Peyer's patch (tissue), 4 donors: ENCODE measurements at regions not wholly inside any gene's neighbourhood (a gene's known extent, or its start where the extent isn't known, plus 50 kb on each side); places are given as distances from the start of the nearest gene placed in this dataset.

ENCODE experiments used
- DNase-seq, 3 donors: peaks; one replicate each; pipeline ENCODE4 v3.0.0-alpha.2; 2017 to 2019
- H3K27ac ChIP-seq, 4 donors: fragments of 200-600 bp; sonication (generic); one replicate each; pipeline ENCODE4 v1.5.1; 2016 to 2019
- H3K27me3 ChIP-seq, 2 donors: fragments of 200-600 bp; sonication (generic); one replicate each; pipeline ENCODE4 v1.5.1; 2019
- H3K36me3 ChIP-seq, 3 donors: fragments of 200-600 bp; sonication (generic); one replicate each; pipeline ENCODE4 v1.5.1; 2016 to 2019
- H3K4me1 ChIP-seq, 4 donors: fragments of 200-600 bp; sonication (generic); one replicate each; pipeline ENCODE4 v1.5.1; 2016 to 2019
- H3K4me3 ChIP-seq, 4 donors: fragments of 200-600 bp; sonication (generic); 1 replicate in 3 of 4; 2 replicates in 1 of 4; pipeline ENCODE4 v1.5.1; 2016 to 2019; ENCODE audit warnings: mild to moderate bottlenecking in 1 of 4
- H3K9me3 ChIP-seq, 4 donors: fragments of 200-600 bp; sonication (generic); one replicate each; pipeline ENCODE4 v1.5.1; 2016 to 2019; ENCODE audit warnings: mild to moderate bottlenecking in 1 of 4
- POLR2A ChIP-seq, 2 donors: fragments of 450-650 bp; IDR thresholded peaks; one replicate each; pipeline ENCODE4 v1.5.1; 2017; ENCODE audit warnings: antibody characterized with exemption in 2 of 2, mild to moderate bottlenecking in 2 of 2, moderate library complexity in 2 of 2
- TF ChIP-seq, protein P1 (sequence below), 6 experiments: fragments of 450-650 bp in 4 of 6; fragments of 200-600 bp in 2 of 6; sonication (generic) in 1 of 6; IDR thresholded peaks; one replicate each; pipeline ENCODE4 v1.5.1; 2017 to 2019; ENCODE audit warnings: antibody characterized with exemption in 6 of 6, mild to moderate bottlenecking in 3 of 6, moderate library complexity in 1 of 6

DNA sequence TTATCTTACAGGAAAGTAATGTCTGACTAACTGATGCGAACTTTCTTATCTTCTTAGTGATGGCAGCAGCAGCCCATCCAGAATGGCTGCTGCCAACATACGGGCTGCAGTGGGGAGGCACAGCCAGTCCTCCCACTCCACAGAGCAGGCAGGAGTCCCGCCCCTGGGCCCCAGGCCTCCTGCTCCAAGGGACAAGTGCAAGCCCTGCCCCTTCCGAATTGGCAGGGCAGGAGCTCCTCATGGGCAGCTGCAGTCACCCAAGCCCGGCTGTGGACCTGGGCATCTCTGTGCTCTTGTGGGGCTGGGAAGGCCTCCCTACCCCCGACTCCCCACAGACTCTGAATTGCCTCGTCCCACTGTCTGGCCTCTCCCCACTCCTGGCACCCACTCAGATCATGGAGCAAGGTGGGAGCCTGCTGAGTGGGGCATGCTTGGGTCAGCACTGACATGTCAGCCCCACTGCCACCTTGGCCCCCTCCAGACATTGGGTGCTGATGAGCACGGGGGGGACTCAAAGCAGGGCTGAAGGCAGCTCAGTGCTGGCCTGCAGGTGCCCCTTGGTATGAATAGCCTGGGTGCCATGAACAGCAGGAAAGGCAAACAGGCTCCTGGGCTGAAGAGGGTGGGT is 618.9 kb upstream of the KCNMB2 start:
- Histone ChIP-seq H3K4me1 (no peaks in the 10 kb centered on the region), H3K4me3 (no peak overlapping the region), H3K9me3 (no peaks in the 10 kb centered on the region), H3K27ac (no peak overlapping the region), H3K36me3 (no peaks in the 10 kb centered on the region), H3K27me3 (no peaks in the 10 kb centered on the region)
- no peak for DNase-seq
- no peak for TF ChIP-seq POLR2A (IDR thresholded peaks at IDR 0.05)
- TF ChIP-seq, protein P1, sequence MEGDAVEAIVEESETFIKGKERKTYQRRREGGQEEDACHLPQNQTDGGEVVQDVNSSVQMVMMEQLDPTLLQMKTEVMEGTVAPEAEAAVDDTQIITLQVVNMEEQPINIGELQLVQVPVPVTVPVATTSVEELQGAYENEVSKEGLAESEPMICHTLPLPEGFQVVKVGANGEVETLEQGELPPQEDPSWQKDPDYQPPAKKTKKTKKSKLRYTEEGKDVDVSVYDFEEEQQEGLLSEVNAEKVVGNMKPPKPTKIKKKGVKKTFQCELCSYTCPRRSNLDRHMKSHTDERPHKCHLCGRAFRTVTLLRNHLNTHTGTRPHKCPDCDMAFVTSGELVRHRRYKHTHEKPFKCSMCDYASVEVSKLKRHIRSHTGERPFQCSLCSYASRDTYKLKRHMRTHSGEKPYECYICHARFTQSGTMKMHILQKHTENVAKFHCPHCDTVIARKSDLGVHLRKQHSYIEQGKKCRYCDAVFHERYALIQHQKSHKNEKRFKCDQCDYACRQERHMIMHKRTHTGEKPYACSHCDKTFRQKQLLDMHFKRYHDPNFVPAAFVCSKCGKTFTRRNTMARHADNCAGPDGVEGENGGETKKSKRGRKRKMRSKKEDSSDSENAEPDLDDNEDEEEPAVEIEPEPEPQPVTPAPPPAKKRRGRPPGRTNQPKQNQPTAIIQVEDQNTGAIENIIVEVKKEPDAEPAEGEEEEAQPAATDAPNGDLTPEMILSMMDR (IDR thresholded peaks at IDR 0.05) = no peak

DNA sequence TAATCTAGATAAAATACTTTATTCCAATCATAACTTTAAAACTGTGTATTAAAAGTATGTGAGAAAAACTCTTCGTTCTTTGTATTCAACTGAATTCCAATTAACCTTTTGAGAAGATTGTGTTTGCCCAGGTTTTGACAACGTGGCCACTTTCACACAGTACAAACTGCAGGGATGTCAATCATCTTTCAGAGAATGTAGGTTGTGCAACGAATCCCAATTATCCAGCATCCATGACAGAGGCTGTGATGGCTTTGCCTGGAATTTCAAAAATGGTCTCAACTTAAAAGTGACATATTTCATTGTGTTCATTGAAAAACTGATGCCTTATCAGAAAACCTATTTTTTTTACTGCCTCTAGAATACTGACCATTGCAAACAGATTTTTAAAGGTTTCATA is 615.1 kb upstream of the KCNMB2 start:
- TF ChIP-seq, protein P1 (IDR thresholded peaks at IDR 0.05) = no peak
- no peak for TF ChIP-seq POLR2A (IDR thresholded peaks at IDR 0.05)
- H3K27me3 ChIP-seq = no peaks in the 10 kb centered on the region
- H3K36me3 ChIP-seq = no peaks in the 10 kb centered on the region
- no peaks in the 10 kb centered on the region for H3K4me1 ChIP-seq
- H3K9me3 ChIP-seq = no peaks in the 10 kb centered on the region
- no peak overlapping the region for H3K4me3 ChIP-seq
- H3K27ac ChIP-seq = no peak overlapping the region
- no peak for DNase-seq

DNA sequence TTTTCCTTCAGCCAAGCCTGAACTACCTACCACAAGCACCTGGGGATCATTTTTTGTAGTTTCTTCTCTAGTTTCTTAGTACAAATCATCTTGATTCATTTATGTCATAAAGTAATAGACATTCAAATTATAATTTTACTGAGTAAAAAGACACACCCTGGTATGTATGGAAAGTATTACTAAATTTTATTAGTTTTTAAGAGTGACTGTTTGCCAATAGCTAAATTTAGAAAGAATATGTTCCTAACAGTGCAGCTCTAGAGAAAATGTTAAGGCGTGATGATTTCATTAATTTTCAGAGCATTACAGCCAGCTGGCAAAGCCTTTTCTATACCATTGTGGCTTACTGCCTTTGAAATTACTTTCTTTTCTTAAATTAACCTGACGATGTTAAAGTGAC is 612.0 kb upstream of the KCNMB2 start:
- Histone ChIP-seq H3K9me3 (no peaks in the 10 kb centered on the region), H3K36me3 (no peaks in the 10 kb centered on the region), H3K4me1 (peaks cover 0 to 3% (median 0%) of the 10 kb centered on the region in 4 donors), H3K27ac (no peak overlapping the region), H3K4me3 (no peak overlapping the region), H3K27me3 (no peaks in the 10 kb centered on the region)
- no peak for DNase-seq
- TF ChIP-seq, protein P1 (IDR thresholded peaks at IDR 0.05) = no peak
- TF ChIP-seq POLR2A (IDR thresholded peaks at IDR 0.05) = no peak

DNA sequence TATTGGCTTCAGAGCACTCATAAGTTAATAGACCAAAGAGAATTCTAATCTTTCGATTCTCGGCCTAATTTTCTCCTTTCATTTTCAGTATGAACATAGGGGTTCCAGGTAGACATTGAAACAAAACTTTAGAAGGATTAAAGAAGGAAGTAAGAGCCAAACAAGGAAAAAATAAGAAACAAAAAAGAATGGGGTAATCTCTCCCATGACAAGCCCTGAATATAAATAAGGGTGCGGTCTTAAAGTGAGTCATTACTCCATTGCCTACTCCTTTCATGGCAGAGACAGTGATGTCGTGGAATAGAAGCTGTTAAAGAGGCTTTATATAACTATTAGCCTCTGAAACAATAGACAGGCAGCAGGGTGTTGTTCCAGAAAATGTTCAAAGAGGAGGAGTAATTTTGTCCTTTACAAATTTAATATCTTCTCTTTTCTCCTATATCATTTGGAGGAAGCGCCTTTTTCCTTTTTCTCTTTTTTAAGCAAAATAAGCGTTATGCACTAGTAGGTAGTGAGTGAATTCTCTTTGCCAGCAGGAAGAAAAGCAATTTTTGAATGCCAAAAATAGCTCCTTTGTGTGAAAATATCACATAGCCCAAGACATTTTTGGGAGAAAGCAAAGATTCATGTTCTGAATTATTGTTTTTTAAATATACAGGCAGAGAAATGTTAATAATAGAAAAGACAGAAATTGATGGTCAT is 607.9 kb upstream of the KCNMB2 start:
- Histone ChIP-seq H3K4me3 (no peak overlapping the region), H3K9me3 (no peaks in the 10 kb centered on the region), H3K36me3 (no peaks in the 10 kb centered on the region), H3K27ac (no peak overlapping the region), H3K27me3 (no peaks in the 10 kb centered on the region), H3K4me1 (peaks cover 0 to 3% (median 0%) of the 10 kb centered on the region in 4 donors)
- no peak for TF ChIP-seq POLR2A (IDR thresholded peaks at IDR 0.05)
- TF ChIP-seq, protein P1 (IDR thresholded peaks at IDR 0.05) = no peak
- no peak for DNase-seq

DNA sequence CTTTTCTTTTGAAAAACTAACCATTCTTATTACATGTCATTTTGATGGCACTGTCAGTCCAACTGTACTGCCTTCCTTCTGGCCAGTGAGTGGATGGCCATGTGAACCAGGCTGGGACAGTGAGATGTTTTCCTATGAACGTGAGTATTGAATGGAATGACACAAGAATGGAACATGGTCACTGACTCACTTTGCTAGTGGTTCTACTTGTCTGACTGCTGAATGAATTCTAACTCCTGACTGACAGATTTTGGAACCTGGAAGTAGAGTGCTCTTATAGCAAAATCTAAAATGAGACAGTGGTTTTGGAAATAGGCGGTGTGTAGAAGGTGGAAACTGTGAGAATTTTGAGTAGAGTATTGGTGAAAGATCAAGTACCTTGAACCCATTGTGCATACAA is 606.9 kb upstream of the KCNMB2 start:
- Histone ChIP-seq H3K4me1 (peaks cover 0 to 3% (median 0%) of the 10 kb centered on the region in 4 donors), H3K4me3 (no peak overlapping the region), H3K36me3 (no peaks in the 10 kb centered on the region), H3K27me3 (no peaks in the 10 kb centered on the region), H3K9me3 (no peaks in the 10 kb centered on the region), H3K27ac (no peak overlapping the region)
- no peak for DNase-seq
- TF ChIP-seq POLR2A (IDR thresholded peaks at IDR 0.05) = no peak
- TF ChIP-seq, protein P1 (IDR thresholded peaks at IDR 0.05) = no peak
